HCT116 (cell line): ENCODE measurements at regions not wholly inside any gene's neighbourhood (a gene's known extent, or its start where the extent isn't known, plus 50 kb on each side); places are given as distances from the start of the nearest gene placed in this dataset.

ENCODE experiments used
- EGR1 ChIP-seq: IDR thresholded peaks from 2 replicates; pipeline ENCODE4 v1.6.1; 2012; ENCODE audit warnings: low read depth
- ELF1 ChIP-seq: IDR thresholded peaks from 2 replicates; pipeline ENCODE4 v1.6.1; 2012; ENCODE audit warnings: low read depth, borderline replicate concordance
- FOSL1 ChIP-seq: IDR thresholded peaks from 2 replicates; pipeline ENCODE4 v1.6.1; 2012; ENCODE audit warnings: low read depth
- RAD21 ChIP-seq: IDR thresholded peaks from 2 replicates; pipeline ENCODE4 v1.6.1; 2012; ENCODE audit warnings: low read depth, mild to moderate bottlenecking
- SRF ChIP-seq: IDR thresholded peaks from 2 replicates; pipeline ENCODE4 v1.6.1; 2012; ENCODE audit warnings: low read depth
- TCF7L2 ChIP-seq: IDR thresholded peaks from 2 replicates; pipeline ENCODE4 v1.7.0; 2011; ENCODE audit warnings: borderline replicate concordance, inconsistent platforms; ENCODE audit not compliant: insufficient read depth, insufficient read length; ENCODE audit errors: extremely low read depth
- ZFX ChIP-seq: fragments of 450-650 bp; IDR thresholded peaks from 2 replicates; pipeline ENCODE4 v1.6.1; 2017
- ZNF274 ChIP-seq: fragments of 200-500 bp; sonication (Bioruptor generic); IDR thresholded peaks from 2 replicates; pipeline ENCODE4 v1.6.1; 2014; ENCODE audit warnings: mild to moderate bottlenecking, low read depth, low read length, inconsistent platforms
- TF ChIP-seq, protein P1 (sequence below): IDR thresholded peaks from 2 replicates; pipeline ENCODE4 v1.6.1; 2012; ENCODE audit warnings: low read depth
- TF ChIP-seq, protein P2 (sequence below): IDR thresholded peaks from 2 replicates; pipeline ENCODE4 v1.6.1; 2011; ENCODE audit warnings: mild to moderate bottlenecking, low read length, moderate library complexity; ENCODE audit not compliant: insufficient replicate concordance; ENCODE audit errors: extremely low read depth
- TF ChIP-seq, protein P3 (sequence below): IDR thresholded peaks from 2 replicates; pipeline ENCODE4 v1.6.1; 2012

DNA sequence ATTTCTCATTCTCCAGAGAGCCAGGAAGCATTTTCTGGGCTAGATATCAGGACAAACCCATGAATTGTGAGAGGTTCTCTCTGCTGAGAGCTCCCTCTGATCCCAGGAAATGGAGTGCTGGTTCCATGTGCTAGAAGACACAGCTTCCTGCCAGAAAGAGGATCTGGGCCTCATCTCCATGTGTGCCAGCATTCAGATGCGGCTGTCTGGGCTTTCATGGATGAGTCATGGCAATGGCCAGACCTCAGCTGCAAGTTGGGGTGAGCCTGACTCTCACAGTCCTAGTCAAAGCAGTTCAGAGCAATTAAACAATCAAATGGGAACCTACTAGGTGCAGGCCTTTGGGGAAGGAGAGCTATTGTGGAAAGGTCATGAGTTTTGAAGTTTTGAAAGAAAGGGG lies 82.3 kb upstream of the EED start (continued):
- TF ChIP-seq, protein P1, sequence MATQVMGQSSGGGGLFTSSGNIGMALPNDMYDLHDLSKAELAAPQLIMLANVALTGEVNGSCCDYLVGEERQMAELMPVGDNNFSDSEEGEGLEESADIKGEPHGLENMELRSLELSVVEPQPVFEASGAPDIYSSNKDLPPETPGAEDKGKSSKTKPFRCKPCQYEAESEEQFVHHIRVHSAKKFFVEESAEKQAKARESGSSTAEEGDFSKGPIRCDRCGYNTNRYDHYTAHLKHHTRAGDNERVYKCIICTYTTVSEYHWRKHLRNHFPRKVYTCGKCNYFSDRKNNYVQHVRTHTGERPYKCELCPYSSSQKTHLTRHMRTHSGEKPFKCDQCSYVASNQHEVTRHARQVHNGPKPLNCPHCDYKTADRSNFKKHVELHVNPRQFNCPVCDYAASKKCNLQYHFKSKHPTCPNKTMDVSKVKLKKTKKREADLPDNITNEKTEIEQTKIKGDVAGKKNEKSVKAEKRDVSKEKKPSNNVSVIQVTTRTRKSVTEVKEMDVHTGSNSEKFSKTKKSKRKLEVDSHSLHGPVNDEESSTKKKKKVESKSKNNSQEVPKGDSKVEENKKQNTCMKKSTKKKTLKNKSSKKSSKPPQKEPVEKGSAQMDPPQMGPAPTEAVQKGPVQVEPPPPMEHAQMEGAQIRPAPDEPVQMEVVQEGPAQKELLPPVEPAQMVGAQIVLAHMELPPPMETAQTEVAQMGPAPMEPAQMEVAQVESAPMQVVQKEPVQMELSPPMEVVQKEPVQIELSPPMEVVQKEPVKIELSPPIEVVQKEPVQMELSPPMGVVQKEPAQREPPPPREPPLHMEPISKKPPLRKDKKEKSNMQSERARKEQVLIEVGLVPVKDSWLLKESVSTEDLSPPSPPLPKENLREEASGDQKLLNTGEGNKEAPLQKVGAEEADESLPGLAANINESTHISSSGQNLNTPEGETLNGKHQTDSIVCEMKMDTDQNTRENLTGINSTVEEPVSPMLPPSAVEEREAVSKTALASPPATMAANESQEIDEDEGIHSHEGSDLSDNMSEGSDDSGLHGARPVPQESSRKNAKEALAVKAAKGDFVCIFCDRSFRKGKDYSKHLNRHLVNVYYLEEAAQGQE = no peak
- TF ChIP-seq, protein P2, sequence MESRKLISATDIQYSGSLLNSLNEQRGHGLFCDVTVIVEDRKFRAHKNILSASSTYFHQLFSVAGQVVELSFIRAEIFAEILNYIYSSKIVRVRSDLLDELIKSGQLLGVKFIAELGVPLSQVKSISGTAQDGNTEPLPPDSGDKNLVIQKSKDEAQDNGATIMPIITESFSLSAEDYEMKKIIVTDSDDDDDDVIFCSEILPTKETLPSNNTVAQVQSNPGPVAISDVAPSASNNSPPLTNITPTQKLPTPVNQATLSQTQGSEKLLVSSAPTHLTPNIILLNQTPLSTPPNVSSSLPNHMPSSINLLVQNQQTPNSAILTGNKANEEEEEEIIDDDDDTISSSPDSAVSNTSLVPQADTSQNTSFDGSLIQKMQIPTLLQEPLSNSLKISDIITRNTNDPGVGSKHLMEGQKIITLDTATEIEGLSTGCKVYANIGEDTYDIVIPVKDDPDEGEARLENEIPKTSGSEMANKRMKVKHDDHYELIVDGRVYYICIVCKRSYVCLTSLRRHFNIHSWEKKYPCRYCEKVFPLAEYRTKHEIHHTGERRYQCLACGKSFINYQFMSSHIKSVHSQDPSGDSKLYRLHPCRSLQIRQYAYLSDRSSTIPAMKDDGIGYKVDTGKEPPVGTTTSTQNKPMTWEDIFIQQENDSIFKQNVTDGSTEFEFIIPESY = no peak
- no peak for TF ChIP-seq ZNF274
- TF ChIP-seq ZFX = no peak
- TF ChIP-seq ELF1 = no peak
- TF ChIP-seq, protein P3, sequence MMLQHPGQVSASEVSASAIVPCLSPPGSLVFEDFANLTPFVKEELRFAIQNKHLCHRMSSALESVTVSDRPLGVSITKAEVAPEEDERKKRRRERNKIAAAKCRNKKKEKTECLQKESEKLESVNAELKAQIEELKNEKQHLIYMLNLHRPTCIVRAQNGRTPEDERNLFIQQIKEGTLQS = no peak
- no peak for TF ChIP-seq SRF
- no peak for TF ChIP-seq RAD21
- no peak for TF ChIP-seq TCF7L2
- no peak for TF ChIP-seq FOSL1
- no peak for TF ChIP-seq EGR1
